HEK293 (cell line): ENCODE measurements at regions not wholly inside any gene's neighbourhood (a gene's known extent, or its start where the extent isn't known, plus 50 kb on each side); places are given as distances from the start of the nearest gene placed in this dataset.

ENCODE experiments used
- CTCF ChIA-PET: fragments of 350-600 bp; formaldehyde crosslinking; extraction: SDS; loops from one replicate; lab custom pipeline; 2021; ENCODE audit warnings: antibody characterized with exemption; lab: Yijun Ruan, JAX
- POLR2A ChIA-PET: fragments of 300-600 bp; formaldehyde crosslinking; extraction: SDS; loops from one replicate; lab custom pipeline; 2020; ENCODE audit warnings: antibody characterized with exemption, inconsistent platforms; lab: Yijun Ruan, JAX
- H3K27ac ChIP-seq: fragments of 200-500 bp; sonication (Bioruptor generic); 2 replicates; pipeline ENCODE4 v1.5.1; 2014; ENCODE audit warnings: low read depth, low read length, control low read depth, inconsistent platforms; ENCODE audit errors: extremely low read depth
- H3K36me3 ChIP-seq, 2 experiments: fragments of 200-500 bp in 1 of 2; sonication (Bioruptor generic) in 1 of 2; 1 replicate in 1 of 2; 2 replicates in 1 of 2; pipeline ENCODE4 v1.5.1; 2014 to 2017; ENCODE audit warnings: inconsistent platforms in 2 of 2, low read length in 2 of 2; ENCODE audit not compliant: control insufficient read depth in 2 of 2, insufficient read depth in 1 of 2
- H3K4me1 ChIP-seq: fragments of 200-500 bp; sonication (Bioruptor generic); 2 replicates; pipeline ENCODE4 v1.5.1; 2014; ENCODE audit warnings: mild to moderate bottlenecking, low read length, inconsistent platforms; ENCODE audit not compliant: control insufficient read depth, insufficient read depth
- H3K4me3 ChIP-seq: 2 replicates; pipeline ENCODE4 v1.5.1; 2011; ENCODE audit warnings: low read depth, mild to moderate bottlenecking, control low read depth, low read length, moderate library complexity
- H3K9me3 ChIP-seq: fragments of 200-500 bp; sonication (Bioruptor generic); 2 replicates; pipeline ENCODE4 v1.5.1; 2014; ENCODE audit warnings: low read depth, low read length, inconsistent platforms; ENCODE audit not compliant: control insufficient read depth, insufficient read depth
- BCL11B ChIP-seq: fragments of 450-650 bp; formaldehyde crosslinking; IDR thresholded peaks from 2 replicates; pipeline ENCODE4 v1.5.1; 2016; ENCODE audit warnings: low read depth, missing biosample characterization, missing genetic modification characterization
- EGR2 ChIP-seq: fragments of 450-650 bp; formaldehyde crosslinking; IDR thresholded peaks from 2 replicates; pipeline ENCODE4 v1.5.1; 2016; ENCODE audit warnings: low read depth, missing biosample characterization, missing genetic modification characterization
- KLF10 ChIP-seq: fragments of 450-650 bp; IDR thresholded peaks from 2 replicates; pipeline ENCODE4 v1.5.1; 2018; ENCODE audit warnings: missing biosample characterization, mild to moderate bottlenecking, missing genetic modification characterization
- MEIS1 ChIP-seq: sonication (generic); formaldehyde crosslinking; IDR thresholded peaks from 2 replicates; pipeline ENCODE4 v1.8.1; 2022; ENCODE audit warnings: missing genetic modification reagents, mild to moderate bottlenecking, borderline replicate concordance
- SP2 ChIP-seq: fragments of 450-650 bp; formaldehyde crosslinking; IDR thresholded peaks from 2 replicates; pipeline ENCODE4 v1.5.1; 2016; ENCODE audit warnings: missing biosample characterization, missing genetic modification characterization
- SP7 ChIP-seq: fragments of 450-650 bp; formaldehyde crosslinking; IDR thresholded peaks from 2 replicates; pipeline ENCODE4 v1.5.1; 2016; ENCODE audit warnings: missing biosample characterization, missing genetic modification characterization
- YY2 ChIP-seq: fragments of 450-650 bp; formaldehyde crosslinking; IDR thresholded peaks from 2 replicates; pipeline ENCODE4 v1.5.1; 2016; ENCODE audit warnings: missing biosample characterization, missing genetic modification characterization
- ZBTB11 ChIP-seq: fragments of 450-650 bp; formaldehyde crosslinking; conservative IDR thresholded peaks from 2 replicates; pipeline ENCODE4 v1.5.1; 2016; ENCODE audit warnings: low read depth, missing biosample characterization, missing genetic modification characterization
- ZBTB7A ChIP-seq: fragments of 450-650 bp; formaldehyde crosslinking; IDR thresholded peaks from 2 replicates; pipeline ENCODE4 v1.5.1; 2016; ENCODE audit warnings: low read depth, missing biosample characterization, missing genetic modification characterization
- ZNF214 ChIP-seq: fragments of 450-650 bp; formaldehyde crosslinking; IDR thresholded peaks from 2 replicates; pipeline ENCODE4 v1.5.1; 2017; ENCODE audit warnings: missing biosample characterization, mild to moderate bottlenecking, missing genetic modification characterization, borderline replicate concordance
- ZNF280C ChIP-seq: fragments of 450-650 bp; formaldehyde crosslinking; IDR thresholded peaks from 2 replicates; pipeline ENCODE4 v1.5.1; 2016; ENCODE audit warnings: missing biosample characterization, missing genetic modification characterization
- ZNF302 ChIP-seq: fragments of 450-650 bp; formaldehyde crosslinking; IDR thresholded peaks from 2 replicates; pipeline ENCODE4 v1.5.1; 2016; ENCODE audit warnings: missing biosample characterization, missing genetic modification characterization, low read depth
- ZNF416 ChIP-seq: fragments of 450-650 bp; formaldehyde crosslinking; IDR thresholded peaks from 2 replicates; pipeline ENCODE4 v1.5.1; 2016; ENCODE audit warnings: missing biosample characterization, missing genetic modification characterization
- ZNF473 ChIP-seq: fragments of 450-650 bp; formaldehyde crosslinking; IDR thresholded peaks from 2 replicates; pipeline ENCODE4 v1.5.1; 2017; ENCODE audit warnings: missing biosample characterization, missing genetic modification characterization
- ZNF544 ChIP-seq: fragments of 450-650 bp; formaldehyde crosslinking; IDR thresholded peaks from 2 replicates; pipeline ENCODE4 v1.5.0; 2017; ENCODE audit warnings: missing biosample characterization, missing genetic modification characterization
- ZNF548 ChIP-seq: fragments of 450-650 bp; formaldehyde crosslinking; IDR thresholded peaks from 2 replicates; pipeline ENCODE4 v1.5.1; 2016; ENCODE audit warnings: missing biosample characterization, missing genetic modification characterization
- ZNF660 ChIP-seq: fragments of 450-650 bp; IDR thresholded peaks from 2 replicates; pipeline ENCODE4 v1.5.1; 2018; ENCODE audit warnings: missing biosample characterization, mild to moderate bottlenecking, missing genetic modification characterization
- TF ChIP-seq, protein P1 (sequence below): fragments of 450-650 bp; formaldehyde crosslinking; IDR thresholded peaks from 2 replicates; pipeline ENCODE4 v1.5.1; 2017; ENCODE audit warnings: missing biosample characterization, missing genetic modification characterization
- TF ChIP-seq, protein P2 (sequence below): fragments of 450-650 bp; formaldehyde crosslinking; IDR thresholded peaks from 2 replicates; pipeline ENCODE4 v1.5.1; 2017; ENCODE audit warnings: missing biosample characterization, mild to moderate bottlenecking, missing genetic modification characterization, moderate library complexity
- TF ChIP-seq, protein P3 (sequence below): fragments of 450-650 bp; formaldehyde crosslinking; IDR thresholded peaks from 2 replicates; pipeline ENCODE4 v1.5.1; 2016; ENCODE audit warnings: missing biosample characterization, missing genetic modification characterization

DNA sequence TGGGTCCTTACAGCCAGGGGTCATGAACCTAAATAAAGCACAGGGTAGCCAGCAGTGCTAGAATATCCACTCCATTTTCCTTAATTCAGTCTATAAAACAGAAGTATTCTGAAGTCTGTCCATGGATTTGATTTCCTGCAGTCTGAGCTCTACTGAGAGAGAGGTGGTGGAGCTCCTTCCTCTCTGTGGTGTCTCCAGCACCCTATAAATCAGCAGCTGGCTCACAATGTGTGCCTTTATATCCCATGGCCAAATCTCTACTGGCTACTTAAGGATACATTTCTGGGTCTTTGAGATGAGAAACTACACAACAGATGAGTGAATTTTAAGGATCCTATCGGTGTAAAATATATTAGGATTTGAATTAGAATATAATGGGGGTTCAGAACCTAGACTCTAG lies 339.9 kb upstream of the RBMS3 start:
- TF ChIP-seq SP7 (tag by site-specific recombination): no peak
- no peak for TF ChIP-seq SP2 (tag by site-specific recombination)
- no peak for TF ChIP-seq ZNF548 (tag by site-specific recombination)
- TF ChIP-seq ZNF660 (tag by site-specific recombination): no peak
- no peak for TF ChIP-seq ZNF544 (tag by site-specific recombination)
- TF ChIP-seq, protein P1, sequence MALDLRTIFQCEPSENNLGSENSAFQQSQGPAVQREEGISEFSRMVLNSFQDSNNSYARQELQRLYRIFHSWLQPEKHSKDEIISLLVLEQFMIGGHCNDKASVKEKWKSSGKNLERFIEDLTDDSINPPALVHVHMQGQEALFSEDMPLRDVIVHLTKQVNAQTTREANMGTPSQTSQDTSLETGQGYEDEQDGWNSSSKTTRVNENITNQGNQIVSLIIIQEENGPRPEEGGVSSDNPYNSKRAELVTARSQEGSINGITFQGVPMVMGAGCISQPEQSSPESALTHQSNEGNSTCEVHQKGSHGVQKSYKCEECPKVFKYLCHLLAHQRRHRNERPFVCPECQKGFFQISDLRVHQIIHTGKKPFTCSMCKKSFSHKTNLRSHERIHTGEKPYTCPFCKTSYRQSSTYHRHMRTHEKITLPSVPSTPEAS (tag by site-specific recombination): no peak
- no peak for TF ChIP-seq KLF10 (tag by site-specific recombination)
- TF ChIP-seq ZNF280C (tag by site-specific recombination): no peak
- no peak for TF ChIP-seq MEIS1
- TF ChIP-seq BCL11B (tag by site-specific recombination): no peak
- TF ChIP-seq, protein P2, sequence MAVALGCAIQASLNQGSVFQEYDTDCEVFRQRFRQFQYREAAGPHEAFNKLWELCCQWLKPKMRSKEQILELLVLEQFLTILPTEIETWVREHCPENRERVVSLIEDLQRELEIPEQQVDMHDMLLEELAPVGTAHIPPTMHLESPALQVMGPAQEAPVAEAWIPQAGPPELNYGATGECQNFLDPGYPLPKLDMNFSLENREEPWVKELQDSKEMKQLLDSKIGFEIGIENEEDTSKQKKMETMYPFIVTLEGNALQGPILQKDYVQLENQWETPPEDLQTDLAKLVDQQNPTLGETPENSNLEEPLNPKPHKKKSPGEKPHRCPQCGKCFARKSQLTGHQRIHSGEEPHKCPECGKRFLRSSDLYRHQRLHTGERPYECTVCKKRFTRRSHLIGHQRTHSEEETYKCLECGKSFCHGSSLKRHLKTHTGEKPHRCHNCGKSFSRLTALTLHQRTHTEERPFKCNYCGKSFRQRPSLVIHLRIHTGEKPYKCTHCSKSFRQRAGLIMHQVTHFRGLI: no peak
- TF ChIP-seq ZBTB7A (tag by site-specific recombination): no peak
- no peak for TF ChIP-seq ZNF416 (tag by site-specific recombination)
- no peak for TF ChIP-seq EGR2
- no peak for TF ChIP-seq ZNF214
- TF ChIP-seq, protein P3, sequence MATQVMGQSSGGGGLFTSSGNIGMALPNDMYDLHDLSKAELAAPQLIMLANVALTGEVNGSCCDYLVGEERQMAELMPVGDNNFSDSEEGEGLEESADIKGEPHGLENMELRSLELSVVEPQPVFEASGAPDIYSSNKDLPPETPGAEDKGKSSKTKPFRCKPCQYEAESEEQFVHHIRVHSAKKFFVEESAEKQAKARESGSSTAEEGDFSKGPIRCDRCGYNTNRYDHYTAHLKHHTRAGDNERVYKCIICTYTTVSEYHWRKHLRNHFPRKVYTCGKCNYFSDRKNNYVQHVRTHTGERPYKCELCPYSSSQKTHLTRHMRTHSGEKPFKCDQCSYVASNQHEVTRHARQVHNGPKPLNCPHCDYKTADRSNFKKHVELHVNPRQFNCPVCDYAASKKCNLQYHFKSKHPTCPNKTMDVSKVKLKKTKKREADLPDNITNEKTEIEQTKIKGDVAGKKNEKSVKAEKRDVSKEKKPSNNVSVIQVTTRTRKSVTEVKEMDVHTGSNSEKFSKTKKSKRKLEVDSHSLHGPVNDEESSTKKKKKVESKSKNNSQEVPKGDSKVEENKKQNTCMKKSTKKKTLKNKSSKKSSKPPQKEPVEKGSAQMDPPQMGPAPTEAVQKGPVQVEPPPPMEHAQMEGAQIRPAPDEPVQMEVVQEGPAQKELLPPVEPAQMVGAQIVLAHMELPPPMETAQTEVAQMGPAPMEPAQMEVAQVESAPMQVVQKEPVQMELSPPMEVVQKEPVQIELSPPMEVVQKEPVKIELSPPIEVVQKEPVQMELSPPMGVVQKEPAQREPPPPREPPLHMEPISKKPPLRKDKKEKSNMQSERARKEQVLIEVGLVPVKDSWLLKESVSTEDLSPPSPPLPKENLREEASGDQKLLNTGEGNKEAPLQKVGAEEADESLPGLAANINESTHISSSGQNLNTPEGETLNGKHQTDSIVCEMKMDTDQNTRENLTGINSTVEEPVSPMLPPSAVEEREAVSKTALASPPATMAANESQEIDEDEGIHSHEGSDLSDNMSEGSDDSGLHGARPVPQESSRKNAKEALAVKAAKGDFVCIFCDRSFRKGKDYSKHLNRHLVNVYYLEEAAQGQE (tag by site-specific recombination): no peak
- no peak for TF ChIP-seq ZNF302 (tag by site-specific recombination)
- no peak for TF ChIP-seq ZBTB11 (tag by site-specific recombination)
- TF ChIP-seq ZNF473 (tag by site-specific recombination): no peak
- TF ChIP-seq YY2 (tag by site-specific recombination): no peak
- CTCF ChIA-PET: no interaction called here
- Histone ChIP-seq H3K4me1 (no peaks in the 10 kb centered on the region), H3K9me3 (no peaks in the 10 kb centered on the region), H3K36me3 (no peaks in the 10 kb centered on the region), H3K27ac (no peak overlapping the region), H3K4me3 (no peak overlapping the region)
- POLR2A ChIA-PET: no interaction called here
